HepG2 (cell line): ENCODE measurements at regions not wholly inside any gene's neighbourhood (a gene's known extent, or its start where the extent isn't known, plus 50 kb on each side); places are given as distances from the start of the nearest gene placed in this dataset.

Experiments
- ATAC-seq: fragments of 200-7000 bp; cut with Tn5 transposase; 3 replicates; pipeline ENCODE4 v1.9.1; 2020; ENCODE audit warnings: mild to moderate bottlenecking, moderate library complexity
- BruUV-seq: library from RNA; stranded (reverse); fragments of 400-500 nt; replicated peaks from 2 replicates; lab custom pipeline; 2021; lab: Mats Ljungman, UMichigan
- CTCF ChIA-PET: fragments of 300-600 bp; formaldehyde crosslinking; extraction: SDS; loops from one replicate; lab custom pipeline; 2021; ENCODE audit warnings: low total read pairs, inconsistent platforms, low intra/inter-chr PET ratio; lab: Yijun Ruan, JAX
- POLR2A ChIA-PET: fragments of 350-600 bp; sonication (Branson Sonifier 250); formaldehyde crosslinking; loops from one replicate; lab custom pipeline; 2020; ENCODE audit warnings: antibody characterized with exemption, inconsistent platforms; lab: Yijun Ruan, JAX
- DNase-seq: peaks from one replicate; pipeline ENCODE4 v3.0.0-alpha.2; 2015; ENCODE audit warnings: low spot score
- FAIRE-seq: peaks from 3 replicates; lab custom pipeline; 2011; peaks lifted over from hg19 to GRCh38; lab: Jason Lieb, UNC
- H2AFZ ChIP-seq: one replicate; pipeline ENCODE4 v1.6.1; 2011; ENCODE audit warnings: low read length, inconsistent platforms
- H3K27ac ChIP-seq: fragments of 300-600 bp; 3 replicates; pipeline ENCODE4 v1.8.0; 2011; ENCODE audit warnings: mixed run types, mild to moderate bottlenecking, mixed read lengths, low read length, inconsistent platforms; ENCODE audit not compliant: insufficient read depth; ENCODE audit errors: extremely low read length
- H3K27me3 ChIP-seq, 2 experiments: fragments of 200-600 bp in 1 of 2; 2 replicates in 1 of 2; 3 replicates in 1 of 2; pipeline versions ENCODE4 v1.6.0 to v1.8.0; 2011; ENCODE audit warnings: low read length in 2 of 2, mild to moderate bottlenecking in 2 of 2, moderate library complexity in 2 of 2, inconsistent platforms in 1 of 2; ENCODE audit not compliant: insufficient read depth in 2 of 2, control insufficient read depth in 1 of 2
- H3K36me3 ChIP-seq, 2 experiments: fragments of 200-600 bp in 1 of 2; replicated peaks in 1 of 2; 2 replicates in 1 of 2; 3 replicates in 1 of 2; pipeline versions ENCODE4 v1.5.1 to v1.8.0; 2011; ENCODE audit warnings: low read length in 2 of 2, inconsistent platforms in 1 of 2; ENCODE audit not compliant: insufficient read depth in 2 of 2, control insufficient read depth in 1 of 2
- H3K4me1 ChIP-seq: 2 replicates; pipeline ENCODE4 v1.5.1; 2012; ENCODE audit warnings: low read length, inconsistent platforms; ENCODE audit not compliant: insufficient read depth
- H3K4me2 ChIP-seq: 2 replicates; pipeline ENCODE4 v1.6.0; 2011; ENCODE audit warnings: low read depth, low read length, inconsistent platforms
- H3K4me3 ChIP-seq, 3 experiments: fragments of 200-600 bp in 1 of 3; sonication (generic), shearing (Covaris generic) in 1 of 3; replicated peaks in 1 of 3; 2 replicates each; pipeline ENCODE4 v1.5.1; 2011 to 2016; ENCODE audit warnings: low read length in 3 of 3, inconsistent platforms in 2 of 3, low read depth in 2 of 3, mild to moderate bottlenecking in 2 of 3, control low read depth in 1 of 3, mixed read lengths in 1 of 3; ENCODE audit not compliant: insufficient read depth in 1 of 3
- H3K79me2 ChIP-seq: one replicate; pipeline ENCODE4 v1.6.1; 2011; ENCODE audit warnings: low read length, inconsistent platforms; ENCODE audit not compliant: insufficient read depth
- H3K9ac ChIP-seq: 2 replicates; pipeline ENCODE4 v1.6.0; 2011; ENCODE audit warnings: mild to moderate bottlenecking, low read depth, low read length, inconsistent platforms; ENCODE audit not compliant: insufficient read depth
- H3K9me3 ChIP-seq: 2 replicates; pipeline ENCODE4 v1.5.1; 2012; ENCODE audit warnings: mild to moderate bottlenecking, low read length
- H4K20me1 ChIP-seq: 2 replicates; pipeline ENCODE4 v1.6.0; 2011; ENCODE audit warnings: inconsistent platforms, mild to moderate bottlenecking, low read length, moderate library complexity; ENCODE audit not compliant: insufficient read depth
- ADNP ChIP-seq: sonication (generic); formaldehyde crosslinking; IDR thresholded peaks from 2 replicates; pipeline ENCODE4 v1.4.0; 2020; ENCODE audit warnings: missing genetic modification reagents
- CBX5 ChIP-seq: sonication (generic); formaldehyde crosslinking; IDR thresholded peaks from 2 replicates; pipeline ENCODE4 v1.4.0; 2020; ENCODE audit warnings: missing genetic modification reagents, borderline replicate concordance
- HMG20A ChIP-seq: IDR thresholded peaks from 2 replicates; pipeline ENCODE4 v1.6.1; 2016; ENCODE audit warnings: borderline replicate concordance
- IRF9 ChIP-seq: sonication (generic); formaldehyde crosslinking; IDR thresholded peaks from 2 replicates; pipeline ENCODE4 v1.8.0; 2022; ENCODE audit warnings: missing genetic modification reagents, mild to moderate bottlenecking, borderline replicate concordance
- PAXIP1 ChIP-seq: sonication (generic); formaldehyde crosslinking; conservative IDR thresholded peaks from 2 replicates; pipeline ENCODE4 v1.4.0; 2020; ENCODE audit warnings: mild to moderate bottlenecking, missing genetic modification reagents, moderate library complexity
- POLR2AphosphoS2 ChIP-seq: IDR thresholded peaks from 2 replicates; pipeline ENCODE4 v1.6.1; 2011; ENCODE audit warnings: low read depth, low read length, improper control_type of control experiment
- SMAD1 ChIP-seq: sonication (generic); formaldehyde crosslinking; IDR thresholded peaks from 2 replicates; pipeline ENCODE4 v1.4.0; 2020; ENCODE audit warnings: missing genetic modification reagents, low read depth, mild to moderate bottlenecking, borderline replicate concordance
- SYNCRIP ChIP-seq: fragments of 200-400 bp; formaldehyde crosslinking; IDR thresholded peaks from 2 replicates; pipeline ENCODE4 v1.6.1; 2018; ENCODE audit warnings: mild to moderate bottlenecking, low read depth, low read length; ENCODE audit not compliant: insufficient read depth
- ZNF318 ChIP-seq: sonication (generic); formaldehyde crosslinking; IDR thresholded peaks from 2 replicates; pipeline ENCODE4 v1.4.0; 2020; ENCODE audit warnings: mild to moderate bottlenecking, missing genetic modification reagents
- ZNF891 ChIP-seq: sonication (generic); formaldehyde crosslinking; IDR thresholded peaks from 2 replicates; pipeline ENCODE4 v1.5.0; 2020; ENCODE audit warnings: mild to moderate bottlenecking, missing genetic modification reagents
- WGBS: methylation state at CpG from one replicate; pipeline ENCODE4 v1.1.6; 2017; ENCODE audit warnings: low lambda C conversion rate; 5-methylcytosine and 5-hydroxymethylcytosine counted together
- in situ Hi-C: cut with HindIII; loops from 2 replicates; pipeline ENCODE4 v1.10.0; 2017; ENCODE audit warnings: low pct_unique_long_range_greater_than_20kb; ENCODE audit not compliant: extremely low pct_ligation_motif_present
- intact Hi-C: fragments of 100-400 bp; cut with micrococcal nuclease; formaldehyde crosslinking; loops from one replicate; pipeline ENCODE4 v1.10.0; 2022; ENCODE audit not compliant: unreplicated experiment

GRCh38 chrX:22520128-22520828 lies 247.6 kb downstream of the CBLL2 start:
- no peak overlapping the region for H3K4me3 ChIP-seq
- no peak overlapping the region for H2AFZ ChIP-seq
- H3K9ac ChIP-seq = no peak overlapping the region
- H3K4me1 ChIP-seq = no peaks in the 10 kb centered on the region
- no peak overlapping the region for H3K4me2 ChIP-seq
- no peaks in the 10 kb centered on the region for H3K9me3 ChIP-seq
- no peak for FAIRE-seq
- in situ Hi-C loops (no loop called here), intact Hi-C loops (no loop called here)
- BruUV-seq = no TSS peak
- H3K27ac ChIP-seq = no peak overlapping the region
- no peaks in the 10 kb centered on the region for H4K20me1 ChIP-seq
- ChIA-PET CTCF (no interaction called here), POLR2A (no interaction called here)
- no peaks in the 10 kb centered on the region for H3K79me2 ChIP-seq
- no peak for DNase-seq
- WGBS = 0% methylated on average over 5 of the region's 5 CpGs
- ATAC-seq = no peak
- H3K36me3 ChIP-seq = no peaks in the 10 kb centered on the region
- H3K27me3 ChIP-seq = no peaks in the 10 kb centered on the region
- TF ChIP-seq ZNF318 (CRISPR knock-in tag) = no peak
- no peak for TF ChIP-seq ADNP (CRISPR knock-in tag)
- TF ChIP-seq POLR2AphosphoS2 = no peak
- no peak for TF ChIP-seq PAXIP1 (CRISPR knock-in tag)
- no peak for TF ChIP-seq HMG20A (CRISPR knock-in tag)
- no peak for TF ChIP-seq SYNCRIP
- no peak for TF ChIP-seq CBX5 (CRISPR knock-in tag)
- TF ChIP-seq IRF9 (CRISPR knock-in tag) = no peak
- TF ChIP-seq ZNF891 (CRISPR knock-in tag) = no peak
- TF ChIP-seq SMAD1 (CRISPR knock-in tag) = no peak
